SU-DHL-6 (cell line): ENCODE measurements at regions not wholly inside any gene's neighbourhood (a gene's known extent, or its start where the extent isn't known, plus 50 kb on each side); places are given as distances from the start of the nearest gene placed in this dataset.

Experiments used
- H2AFZ ChIP-seq: fragments of 200-600 bp; sonication (generic); 2 replicates; pipeline ENCODE4 v1.6.1; 2014; ENCODE audit warnings: low read depth, mild to moderate bottlenecking, moderate library complexity, mixed read lengths, antibody characterized with exemption, low read length; ENCODE audit not compliant: severe bottlenecking
- H3F3A ChIP-seq: fragments of 200-600 bp; shearing (Covaris generic); 2 replicates; pipeline ENCODE4 v1.6.0; 2016; ENCODE audit warnings: antibody characterized with exemption, mild to moderate bottlenecking; ENCODE audit not compliant: insufficient read depth
- H3K27ac ChIP-seq: fragments of 200-600 bp; sonication (generic); 2 replicates; pipeline ENCODE4 v1.5.1; 2016; ENCODE audit warnings: low read depth, mild to moderate bottlenecking, low read length, moderate library complexity, mixed read lengths
- H3K27me3 ChIP-seq: fragments of 200-600 bp; sonication (generic), shearing (Covaris generic); 2 replicates; pipeline ENCODE4 v1.6.0; 2014; ENCODE audit warnings: mild to moderate bottlenecking, low read length
- H3K36me3 ChIP-seq: fragments of 200-600 bp; sonication (generic); 2 replicates; pipeline ENCODE4 v1.6.1; 2014; ENCODE audit warnings: mild to moderate bottlenecking, low read length, mixed read lengths
- H3K4me2 ChIP-seq: fragments of 300-600, 200-600 bp; shearing (Covaris generic), sonication (generic); 2 replicates; pipeline ENCODE4 v1.6.0; 2014; ENCODE audit warnings: low read length, low read depth, mild to moderate bottlenecking; ENCODE audit not compliant: poor library complexity, severe bottlenecking
- H3K4me3 ChIP-seq: fragments of 200-600 bp; sonication (generic); 2 replicates; pipeline ENCODE4 v1.5.1; 2014; ENCODE audit warnings: antibody characterized with exemption, low read length, mild to moderate bottlenecking, mixed read lengths; ENCODE audit not compliant: insufficient read depth, poor library complexity, severe bottlenecking
- H3K79me2 ChIP-seq: fragments of 200-600 bp; sonication (generic); 2 replicates; pipeline ENCODE4 v1.6.1; 2014; ENCODE audit warnings: mild to moderate bottlenecking, low read length, moderate library complexity; ENCODE audit not compliant: insufficient read depth
- H3K9ac ChIP-seq: fragments of 200-600 bp; sonication (generic); 2 replicates; pipeline ENCODE4 v1.7.0; 2014; ENCODE audit warnings: mild to moderate bottlenecking, low read length
- H3K9me2 ChIP-seq: fragments of 200-600 bp; sonication (generic); replicated peaks from 2 replicates; pipeline ENCODE4 v1.6.1; 2014; ENCODE audit warnings: low read length; ENCODE audit not compliant: insufficient read depth
- H3K9me3 ChIP-seq: fragments of 200-600 bp; sonication (generic); 2 replicates; pipeline ENCODE4 v1.6.1; 2014; ENCODE audit warnings: low read length, mixed read lengths; ENCODE audit not compliant: insufficient read depth
- H4K20me1 ChIP-seq: fragments of 200-600 bp; sonication (generic); 2 replicates; pipeline ENCODE4 v1.6.1; 2014; ENCODE audit warnings: low read depth, mild to moderate bottlenecking, antibody characterized with exemption, low read length, moderate library complexity, mixed read lengths
- EZH2phosphoT487 ChIP-seq: fragments of 200-600 bp; sonication (generic), shearing (Covaris generic); conservative IDR thresholded peaks from 2 replicates; pipeline ENCODE4 v1.6.1; 2018; ENCODE audit warnings: mild to moderate bottlenecking, antibody characterized with exemption, low read length, moderate library complexity, mixed read lengths
- TF ChIP-seq, protein P1 (sequence below): fragments of 200-600 bp; sonication (generic); IDR thresholded peaks from one replicate; pipeline ENCODE4 v1.5.1; 2017; ENCODE audit warnings: antibody characterized with exemption, mild to moderate bottlenecking, low read length, moderate library complexity; ENCODE audit not compliant: insufficient read depth, poor library complexity, severe bottlenecking

DNA sequence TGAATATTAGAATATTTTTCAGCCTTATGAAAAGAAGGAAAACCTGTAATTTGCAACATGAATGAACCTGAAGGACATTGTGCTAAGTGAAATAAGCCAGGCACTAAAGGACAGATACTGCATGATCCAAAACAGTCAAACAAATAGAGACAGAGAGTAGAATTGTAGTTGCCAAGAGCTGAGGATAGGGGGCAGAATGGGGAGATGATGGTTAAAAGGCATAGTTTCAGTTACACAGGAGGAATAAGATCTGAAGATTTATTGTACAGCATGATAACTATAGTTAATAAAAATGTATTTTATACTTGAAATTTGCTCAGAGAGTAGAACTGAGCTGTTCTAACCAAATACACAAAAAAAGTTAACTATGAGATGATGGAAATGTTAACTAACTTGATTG, 149.0 kb upstream of the TMEM106B start:
- Histone ChIP-seq H2AFZ (no peak overlapping the region), H3K4me2 (no peak overlapping the region)
- TF ChIP-seq EZH2phosphoT487, result no peak
- TF ChIP-seq, protein P1, sequence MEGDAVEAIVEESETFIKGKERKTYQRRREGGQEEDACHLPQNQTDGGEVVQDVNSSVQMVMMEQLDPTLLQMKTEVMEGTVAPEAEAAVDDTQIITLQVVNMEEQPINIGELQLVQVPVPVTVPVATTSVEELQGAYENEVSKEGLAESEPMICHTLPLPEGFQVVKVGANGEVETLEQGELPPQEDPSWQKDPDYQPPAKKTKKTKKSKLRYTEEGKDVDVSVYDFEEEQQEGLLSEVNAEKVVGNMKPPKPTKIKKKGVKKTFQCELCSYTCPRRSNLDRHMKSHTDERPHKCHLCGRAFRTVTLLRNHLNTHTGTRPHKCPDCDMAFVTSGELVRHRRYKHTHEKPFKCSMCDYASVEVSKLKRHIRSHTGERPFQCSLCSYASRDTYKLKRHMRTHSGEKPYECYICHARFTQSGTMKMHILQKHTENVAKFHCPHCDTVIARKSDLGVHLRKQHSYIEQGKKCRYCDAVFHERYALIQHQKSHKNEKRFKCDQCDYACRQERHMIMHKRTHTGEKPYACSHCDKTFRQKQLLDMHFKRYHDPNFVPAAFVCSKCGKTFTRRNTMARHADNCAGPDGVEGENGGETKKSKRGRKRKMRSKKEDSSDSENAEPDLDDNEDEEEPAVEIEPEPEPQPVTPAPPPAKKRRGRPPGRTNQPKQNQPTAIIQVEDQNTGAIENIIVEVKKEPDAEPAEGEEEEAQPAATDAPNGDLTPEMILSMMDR, result peak; percentile 17

DNA sequence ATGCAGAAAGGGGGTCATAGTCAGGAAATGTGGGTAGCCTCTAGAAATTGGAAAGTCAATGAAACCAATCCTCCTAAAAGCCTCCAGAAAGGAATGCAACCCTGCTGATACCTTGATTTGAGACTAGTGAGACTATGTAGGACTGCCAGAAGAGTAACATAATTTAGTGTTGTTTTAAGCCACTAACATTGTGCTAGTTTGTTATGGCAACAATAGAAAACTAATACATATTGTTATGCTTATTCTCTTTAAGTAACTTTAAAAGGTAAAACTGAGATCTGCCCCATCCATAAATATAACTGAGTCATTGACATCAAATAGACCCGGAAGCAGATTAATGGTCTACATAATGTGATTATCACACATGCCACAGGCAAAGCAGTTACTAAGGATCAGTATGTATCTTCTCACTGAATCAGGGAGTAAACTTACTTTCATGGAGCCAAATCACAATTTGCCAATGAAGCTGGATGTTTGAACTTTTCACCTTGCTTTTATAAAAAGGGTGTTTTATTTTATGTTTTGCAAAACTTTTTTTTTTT, 146.4 kb upstream of the TMEM106B start:
- Histone ChIP-seq H2AFZ (no peak overlapping the region), H3K4me2 (no peak overlapping the region), H3K27ac (no peak overlapping the region), H3K9ac (no peak overlapping the region), H3K4me3 (no peak overlapping the region), H4K20me1 (no peaks in the 10 kb centered on the region), H3K79me2 (no peaks in the 10 kb centered on the region), H3K27me3 (no peaks in the 10 kb centered on the region), H3F3A (no peaks in the 10 kb centered on the region), H3K36me3 (no peaks in the 10 kb centered on the region), H3K9me2 (no peaks in the 10 kb centered on the region), H3K9me3 (no peaks in the 10 kb centered on the region)
- TF ChIP-seq, protein P1, result no peak
- no peak for TF ChIP-seq EZH2phosphoT487

More for the DNA sequence above, 149.0 kb upstream of the TMEM106B start:
- H4K20me1 ChIP-seq, result no peaks in the 10 kb centered on the region
- no peaks in the 10 kb centered on the region for H3K27me3 ChIP-seq
- no peak overlapping the region for H3K27ac ChIP-seq
- H3K9me3 ChIP-seq, result no peaks in the 10 kb centered on the region
- H3F3A ChIP-seq, result no peaks in the 10 kb centered on the region
- H3K9ac ChIP-seq, result no peak overlapping the region
- no peaks in the 10 kb centered on the region for H3K9me2 ChIP-seq
- no peaks in the 10 kb centered on the region for H3K36me3 ChIP-seq
- no peaks in the 10 kb centered on the region for H3K79me2 ChIP-seq
- H3K4me3 ChIP-seq, result no peak overlapping the region

DNA sequence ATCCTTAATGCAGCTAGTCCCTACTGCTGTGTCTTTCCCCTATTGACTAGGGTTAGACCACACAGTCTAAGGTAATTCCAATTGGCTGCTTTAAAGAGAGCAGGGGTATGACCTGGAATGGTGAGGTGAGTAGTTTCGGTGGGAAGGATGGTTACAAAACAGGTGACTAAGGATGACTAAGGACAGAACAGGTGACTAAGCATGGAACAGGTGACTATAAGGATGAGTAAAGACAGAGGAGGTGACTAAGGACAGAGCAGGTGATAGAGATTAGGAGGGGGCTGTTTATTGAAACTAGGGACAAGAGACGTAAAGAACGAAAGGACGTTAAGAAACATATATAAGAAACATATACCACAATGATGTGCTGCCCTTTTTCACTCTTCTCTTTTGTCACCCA, 145.1 kb upstream of the TMEM106B start:
- Histone ChIP-seq H3K4me2 (no peak overlapping the region), H3K9ac (no peak overlapping the region)

More for the DNA sequence above, 145.1 kb upstream of the TMEM106B start:
- Histone ChIP-seq H3K27ac (no peak overlapping the region), H4K20me1 (no peaks in the 10 kb centered on the region), H3K79me2 (no peaks in the 10 kb centered on the region), H3K4me3 (no peak overlapping the region), H3F3A (no peaks in the 10 kb centered on the region), H3K9me2 (no peaks in the 10 kb centered on the region), H3K36me3 (no peaks in the 10 kb centered on the region), H3K27me3 (no peaks in the 10 kb centered on the region), H2AFZ (no peak overlapping the region), H3K9me3 (no peaks in the 10 kb centered on the region)
- TF ChIP-seq, protein P1, result no peak
- TF ChIP-seq EZH2phosphoT487, result no peak
